T-cell (primary cell): ENCODE measurements at regions not wholly inside any gene's neighbourhood (a gene's known extent, or its start where the extent isn't known, plus 50 kb on each side); places are given as distances from the start of the nearest gene placed in this dataset.
"Not testable (repeated sequence)": the region's sequence is repeated elsewhere in the genome, so short reads cannot be mapped to it uniquely, and the experiment has no call there.

Source experiments
- ATAC-seq, 4 experiments: fragments of 200-7000 bp in 3 of 4; fragments of 150-1000 bp in 1 of 4; cut with Tn5 transposase; replicated peaks in 1 of 4; 1 replicate in 3 of 4; 2 replicates in 1 of 4; pipeline ENCODE4 v1.10.0; 2021; ENCODE audit warnings: moderate library complexity in 3 of 4, mild to moderate bottlenecking in 2 of 4, moderate number of reproducible peaks in 1 of 4
- CTCF ChIA-PET, 2 donors: fragments of 300-600 bp; sonication (Branson Sonifier 250); formaldehyde crosslinking; loops; one replicate each; lab custom pipeline; 2022; ENCODE audit warnings: antibody characterized with exemption in 2 of 2; lab: Charles Lee
- POLR2A ChIA-PET, 2 donors: fragments of 300-600 bp; sonication (Branson Sonifier 250); formaldehyde crosslinking; loops; one replicate each; lab custom pipeline; 2022; ENCODE audit warnings: antibody characterized with exemption in 2 of 2; lab: Charles Lee
- DNase-seq, 35 experiments: peaks; one replicate each; pipeline versions ENCODE4 v3.0.0 to v3.0.0-alpha.2; 2013 to 2023
- H3K27ac ChIP-seq: one replicate; pipeline ENCODE4 v1.5.1; 2013; ENCODE audit warnings: low read length
- H3K27me3 ChIP-seq, 2 experiments: replicated peaks in 1 of 2; 1 replicate in 1 of 2; 2 replicates in 1 of 2; pipeline versions ENCODE4 v1.6.1 to v1.7.0; 2013; ENCODE audit warnings: low read length in 1 of 2, mixed read lengths in 1 of 2; ENCODE audit not compliant: control insufficient read depth in 2 of 2, insufficient read depth in 2 of 2; ENCODE audit errors: extremely low read depth in 1 of 2
- H3K36me3 ChIP-seq, 2 donors: 1 replicate in 1 of 2; 2 replicates in 1 of 2; pipeline versions ENCODE4 v1.6.1 to v1.7.0; 2013; ENCODE audit warnings: low read length in 1 of 2; ENCODE audit not compliant: control insufficient read depth in 2 of 2, insufficient read depth in 1 of 2; ENCODE audit errors: extremely low read depth in 1 of 2
- H3K4me1 ChIP-seq, 2 experiments: 1 replicate in 1 of 2; 2 replicates in 1 of 2; pipeline versions ENCODE4 v1.6.1 to v1.7.0; 2013; ENCODE audit warnings: low read length in 2 of 2, mixed read lengths in 1 of 2; ENCODE audit not compliant: insufficient read depth in 2 of 2, control insufficient read depth in 1 of 2; ENCODE audit errors: extremely low read depth in 1 of 2
- H3K4me3 ChIP-seq, 2 donors: 1 replicate in 1 of 2; 2 replicates in 1 of 2; pipeline versions ENCODE4 v1.5.1 to v1.7.0; 2013; ENCODE audit warnings: mild to moderate bottlenecking in 2 of 2, low read length in 1 of 2, moderate library complexity in 1 of 2; ENCODE audit not compliant: control insufficient read depth in 1 of 2; ENCODE audit errors: extremely low read depth in 1 of 2
- H3K9me3 ChIP-seq: 2 replicates; pipeline ENCODE4 v1.7.0; 2013
- H3K27ac Mint-ChIP-seq, 2 donors: one replicate each; pipeline ENCODE4 v1.8.0; 2020 to 2021; ENCODE audit warnings: mild to moderate bottlenecking in 2 of 2, mixed read lengths in 2 of 2
- H3K27me3 Mint-ChIP-seq, 2 donors: one replicate each; pipeline ENCODE4 v1.8.0; 2021 to 2022; ENCODE audit warnings: mixed read lengths in 2 of 2
- H3K36me3 Mint-ChIP-seq: one replicate; pipeline ENCODE4 v1.8.0; 2021; ENCODE audit warnings: mixed read lengths
- H3K4me1 Mint-ChIP-seq, 3 donors: one replicate each; pipeline ENCODE4 v1.8.0; 2020 to 2022; ENCODE audit warnings: mixed read lengths in 3 of 3, mild to moderate bottlenecking in 1 of 3
- H3K4me3 Mint-ChIP-seq, 3 donors: one replicate each; pipeline ENCODE4 v1.8.0; 2020 to 2022; ENCODE audit warnings: mild to moderate bottlenecking in 3 of 3, mixed read lengths in 3 of 3, moderate library complexity in 3 of 3
- H3K9me3 Mint-ChIP-seq, 3 donors: one replicate each; pipeline ENCODE4 v1.8.0; 2020 to 2022; ENCODE audit warnings: mixed read lengths in 3 of 3
- WGBS: methylation state at CpG from one replicate; pipeline ENCODE4 v1.1.5; 2013; ENCODE audit warnings: missing lambda C conversion rate; ENCODE audit not compliant: insufficient coverage; 5-methylcytosine and 5-hydroxymethylcytosine counted together

DNA sequence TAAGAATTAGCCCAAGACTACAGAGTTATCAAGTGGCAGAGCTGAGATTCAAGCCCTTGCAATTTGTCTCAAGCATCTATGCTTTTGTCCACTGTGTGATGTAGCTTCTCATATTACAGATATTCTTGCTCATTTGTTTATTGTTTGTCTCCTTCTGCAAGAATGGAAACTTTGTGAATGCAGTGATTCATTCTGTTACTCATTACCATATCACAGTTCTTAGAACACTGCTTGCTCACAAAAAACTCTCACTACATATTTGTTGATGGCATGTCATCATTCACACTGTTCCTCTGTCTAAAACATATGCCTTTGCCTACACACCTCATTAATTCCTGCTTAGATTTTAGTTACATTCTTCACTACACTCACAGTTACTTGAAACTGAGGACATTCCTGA is 1198.9 kb downstream of the PLA2G4A start:
- Histone ChIP-seq H3K27ac (no peak overlapping the region), H3K4me3 (no peak overlapping the region), H3K36me3 (no peaks in the 10 kb centered on the region), H3K4me1 (no peaks in the 10 kb centered on the region), H3K9me3 (no peaks in the 10 kb centered on the region), H3K27me3 (no peaks in the 10 kb centered on the region)
- Mint-ChIP-seq H3K4me1 (no peaks in the 10 kb centered on the region), H3K27me3 (no peaks in the 10 kb centered on the region), H3K27ac (no peak overlapping the region), H3K9me3 (peaks cover 5 to 11% (median 6%) of the 10 kb centered on the region in 3 donors), H3K36me3 (no peaks in the 10 kb centered on the region), H3K4me3 (no peak overlapping the region)
- ChIA-PET POLR2A (no interaction called here), CTCF (no interaction called here)
- DNase-seq, result no peak
- no peak for ATAC-seq

DNA sequence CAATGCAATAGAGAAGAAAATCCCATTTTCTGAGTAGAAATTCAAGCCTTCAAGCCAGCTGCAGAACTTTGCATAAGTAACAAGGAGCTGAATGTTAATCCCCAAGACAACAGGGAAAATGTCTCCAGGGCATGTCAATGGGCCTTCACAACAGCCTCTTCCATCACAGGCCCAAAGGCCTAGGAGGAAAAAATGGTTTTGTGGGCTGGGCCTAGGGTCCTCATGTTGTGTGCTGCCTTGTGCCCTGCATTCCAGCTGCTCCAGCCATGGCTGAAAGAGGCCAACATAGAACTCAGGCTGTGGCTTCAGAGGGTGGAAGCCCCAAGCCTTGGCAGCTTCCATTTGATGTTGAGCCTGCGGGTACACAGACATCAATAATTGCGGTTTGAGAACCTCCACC is 1208.8 kb downstream of the PLA2G4A start:
- DNase-seq, H3K36me3 Mint-ChIP-seq, H3K27me3 ChIP-seq, H3K27ac ChIP-seq, POLR2A ChIA-PET, H3K27me3 Mint-ChIP-seq, H3K4me3 ChIP-seq, H3K4me1 ChIP-seq, H3K27ac Mint-ChIP-seq, CTCF ChIA-PET, H3K9me3 Mint-ChIP-seq, H3K36me3 ChIP-seq, ATAC-seq, H3K4me3 Mint-ChIP-seq, H3K9me3 ChIP-seq, H3K4me1 Mint-ChIP-seq: not testable (repeated sequence)
- no CpG with 5 or more reads among the region's 2 CpGs for WGBS

- Histone ChIP-seq H3K36me3 (no peaks in the 10 kb centered on the region), H3K4me1 (no peaks in the 10 kb centered on the region), H3K27ac (no peak overlapping the region), H3K4me3 (no peak overlapping the region), H3K9me3 (no peaks in the 10 kb centered on the region), H3K27me3 (no peaks in the 10 kb centered on the region)
- CTCF ChIA-PET, result no interaction called here
- no CpG with 5 or more reads among the region's 4 CpGs for WGBS
- DNase-seq (no peak), ATAC-seq (no peak)
- Mint-ChIP-seq H3K4me1 (no peaks in the 10 kb centered on the region), H3K27ac (no peak overlapping the region), H3K4me3 (no peak overlapping the region), H3K27me3 (no peaks in the 10 kb centered on the region), H3K9me3 (peaks cover 3 to 7% (median 6%) of the 10 kb centered on the region in 3 donors), H3K36me3 (no peaks in the 10 kb centered on the region)
- POLR2A ChIA-PET, result interaction anchor here in 1 of 2 donors (0.6 kb wide), 1 partner anchor 417 kb away, joined by 3 read pairs; no protein-coding TSS in a partner anchor
Measured at GRCh38 chr1:188043536-188044245, 1214.9 kb downstream of the PLA2G4A start.

- CTCF ChIA-PET, result no interaction called here
- POLR2A ChIA-PET, result no interaction called here
- H3K9me3 Mint-ChIP-seq, result peaks cover 8 to 20% (median 13%) of the 10 kb centered on the region in 3 donors
- no peak for ATAC-seq
- no peaks in the 10 kb centered on the region for H3K36me3 ChIP-seq
- no peak overlapping the region for H3K4me3 Mint-ChIP-seq
- no peaks in the 10 kb centered on the region for H3K27me3 Mint-ChIP-seq
- H3K9me3 ChIP-seq, result no peaks in the 10 kb centered on the region
- DNase-seq, result no peak
- no peak overlapping the region for H3K27ac ChIP-seq
- no peaks in the 10 kb centered on the region for H3K4me1 ChIP-seq
- H3K4me1 Mint-ChIP-seq, result no peaks in the 10 kb centered on the region
- H3K4me3 ChIP-seq, result no peak overlapping the region
- H3K27ac Mint-ChIP-seq, result no peak overlapping the region
- no peaks in the 10 kb centered on the region for H3K27me3 ChIP-seq
- no peaks in the 10 kb centered on the region for H3K36me3 Mint-ChIP-seq
Measured at GRCh38 chr1:188050250-188050649, 1221.5 kb downstream of the PLA2G4A start.

DNA sequence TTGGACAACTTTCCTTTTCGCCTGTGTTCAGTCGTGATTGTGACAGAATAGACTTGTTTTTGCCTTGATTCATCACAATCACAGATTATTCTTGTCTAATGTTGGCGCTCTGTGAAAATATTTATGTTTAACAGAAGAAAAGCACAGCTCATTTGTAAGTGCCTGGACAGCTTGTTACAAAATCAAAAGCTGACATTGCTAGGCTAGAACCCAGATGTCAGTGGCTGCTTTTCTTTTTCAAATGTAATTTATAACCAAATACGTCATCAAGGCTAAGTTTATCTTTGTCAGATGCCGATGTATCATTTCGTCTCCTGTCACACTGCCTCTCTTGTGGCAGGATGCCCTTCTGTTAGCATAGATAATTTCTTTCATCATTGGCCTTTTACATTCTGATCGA is 1227.3 kb downstream of the PLA2G4A start:
- Histone ChIP-seq H3K27ac (no peak overlapping the region), H3K4me3 (no peak overlapping the region), H3K4me1 (no peaks in the 10 kb centered on the region), H3K27me3 (no peaks in the 10 kb centered on the region), H3K36me3 (no peaks in the 10 kb centered on the region), H3K9me3 (no peaks in the 10 kb centered on the region)
- ATAC-seq (no peak), DNase-seq (no peak)
- CTCF ChIA-PET, result no interaction called here
- Mint-ChIP-seq H3K27ac (no peak overlapping the region), H3K4me3 (no peak overlapping the region), H3K9me3 (peaks cover 8 to 16% (median 15%) of the 10 kb centered on the region in 3 donors), H3K4me1 (no peaks in the 10 kb centered on the region), H3K36me3 (no peaks in the 10 kb centered on the region), H3K27me3 (no peaks in the 10 kb centered on the region)
- 66% methylated on average over 4 of the region's 7 CpGs for WGBS
- POLR2A ChIA-PET, result no interaction called here

DNA sequence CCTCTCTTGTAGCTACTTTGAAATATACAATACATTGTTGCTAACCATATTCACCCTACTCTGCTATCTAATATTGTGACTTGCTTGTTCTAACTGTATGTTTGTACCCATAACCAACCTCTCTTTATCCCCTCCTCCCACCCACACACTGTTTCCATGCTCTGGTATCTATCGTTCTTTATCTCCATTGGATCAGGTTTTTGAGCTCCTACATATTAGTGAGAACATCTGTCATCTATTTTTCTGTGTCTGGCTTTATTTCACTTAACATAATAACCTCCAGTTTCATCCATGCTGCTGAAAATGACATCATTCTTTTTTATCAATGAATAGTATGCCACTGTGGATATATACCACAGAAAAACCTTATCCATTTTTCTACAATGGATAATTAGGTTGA is 1230.1 kb downstream of the PLA2G4A start:
- H3K4me3 Mint-ChIP-seq, result no peak overlapping the region
- no peaks in the 10 kb centered on the region for H3K27me3 Mint-ChIP-seq
- no CpG with 5 or more reads among the region's 1 CpG for WGBS
- no peaks in the 10 kb centered on the region for H3K9me3 ChIP-seq
- H3K27ac ChIP-seq, result no peak overlapping the region
- ATAC-seq (no peak), DNase-seq (no peak)
- no peaks in the 10 kb centered on the region for H3K36me3 Mint-ChIP-seq
- H3K4me1 Mint-ChIP-seq, result no peaks in the 10 kb centered on the region
- ChIA-PET POLR2A (no interaction called here), CTCF (no interaction called here)
- no peaks in the 10 kb centered on the region for H3K27me3 ChIP-seq
- peaks cover 14 to 24% (median 19%) of the 10 kb centered on the region in 3 donors for H3K9me3 Mint-ChIP-seq
- H3K27ac Mint-ChIP-seq, result no peak overlapping the region
- H3K36me3 ChIP-seq, result no peaks in the 10 kb centered on the region
- H3K4me3 ChIP-seq, result no peak overlapping the region
- H3K4me1 ChIP-seq, result no peaks in the 10 kb centered on the region

DNA sequence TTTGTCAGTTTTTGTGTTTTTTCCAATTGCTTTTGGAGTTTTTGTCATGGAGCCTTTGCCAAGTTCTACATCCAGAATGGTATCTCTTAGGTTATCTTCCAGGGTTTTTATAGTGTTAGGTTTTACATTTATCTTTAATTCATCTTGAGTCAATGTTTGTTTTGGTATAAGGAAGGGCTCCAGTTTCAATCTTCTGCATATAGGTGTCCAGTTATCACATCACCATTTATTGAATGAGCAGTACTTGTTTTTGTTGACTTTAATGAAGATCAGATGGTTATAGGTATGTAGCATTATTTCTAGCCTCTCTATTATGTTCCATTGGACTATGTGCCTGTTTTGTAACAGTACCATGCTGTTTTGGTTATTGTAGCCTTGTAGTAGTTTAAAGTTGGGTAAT is 1233.1 kb downstream of the PLA2G4A start:
- ATAC-seq, result no peak

More for the DNA sequence above, 1233.1 kb downstream of the PLA2G4A start:
- no peak for DNase-seq
- Mint-ChIP-seq H3K4me1 (no peaks in the 10 kb centered on the region), H3K9me3 (peaks cover 17 to 46% (median 19%) of the 10 kb centered on the region in 3 donors), H3K4me3 (no peak overlapping the region), H3K27ac (no peak overlapping the region), H3K36me3 (no peaks in the 10 kb centered on the region), H3K27me3 (no peaks in the 10 kb centered on the region)
- H3K4me3 ChIP-seq, result no peak overlapping the region
- H3K27ac ChIP-seq, result no peak overlapping the region
- no peaks in the 10 kb centered on the region for H3K9me3 ChIP-seq
- CTCF ChIA-PET, result no interaction called here
- H3K36me3 ChIP-seq, result no peaks in the 10 kb centered on the region
- POLR2A ChIA-PET, result no interaction called here
- no peaks in the 10 kb centered on the region for H3K4me1 ChIP-seq
- H3K27me3 ChIP-seq, result no peaks in the 10 kb centered on the region
